Right lobe of liver (tissue), 4 donors: ENCODE measurements at regions not wholly inside any gene's neighbourhood (a gene's known extent, or its start where the extent isn't known, plus 50 kb on each side); places are given as distances from the start of the nearest gene placed in this dataset.

Experiments used
- CTCF ChIP-seq, 4 donors: fragments of 200-600 bp in 3 of 4; fragments of 450-650 bp in 1 of 4; IDR thresholded peaks; one replicate each; pipeline versions ENCODE4 v1.5.1 to v1.8.0; 2016 to 2022; ENCODE audit warnings: antibody characterized with exemption in 4 of 4, mild to moderate bottlenecking in 2 of 4
- POLR2A ChIP-seq: fragments of 450-650 bp; IDR thresholded peaks from one replicate; pipeline ENCODE4 v1.6.1; 2017; ENCODE audit warnings: antibody characterized with exemption, mild to moderate bottlenecking
- donor health status: DM: no; HTN: no; CAD: no.
- donor health status: DM: no; HTN: no; CAD: no.
- donor health status: DM: no; HTN: yes; CAD: no.

- TF ChIP-seq CTCF (IDR thresholded peaks at IDR 0.05), result no peak
- TF ChIP-seq POLR2A, result no peak
These were observed 735.2 kb downstream of the TLR4 start for GRCh38 chr9:118439441-118439840.
